ENCODE measurements at regions not wholly inside any gene's neighbourhood (a gene's known extent, or its start where the extent isn't known, plus 50 kb on each side); places are given as distances from the start of the nearest gene placed in this dataset.

GRCh38 chr14:84253326-84253725 lies 1276.6 kb upstream of the FLRT2 start:
- no peak for DNase-seq (ENCODE audit: low read depth in 4 of 6, low spot score in 6 of 6)
- no CpG with 5 or more reads among the region's 2 CpGs for WGBS (ENCODE audit: insufficient coverage)
- H3K27me3 ChIP-seq (ENCODE audit: control insufficient read depth, insufficient read depth, low read length) = no peaks in the 10 kb centered on the region
- H3K36me3 ChIP-seq (ENCODE audit: control insufficient read depth, insufficient read depth, low read length) = no peaks in the 10 kb centered on the region
- H3K27ac ChIP-seq (ENCODE audit: low read depth, low read length) = no peak overlapping the region
- H3K4me1 ChIP-seq (ENCODE audit: control insufficient read depth, insufficient read depth, low read length) = no peaks in the 10 kb centered on the region
- H3K9me3 ChIP-seq (ENCODE audit: control insufficient read depth, insufficient read depth, low read length) = no peaks in the 10 kb centered on the region
- H3K4me3 ChIP-seq (ENCODE audit: low read depth, low read length) = no peak overlapping the region

GRCh38 chr14:84254290-84254689 lies 1275.7 kb upstream of the FLRT2 start:
- Histone ChIP-seq H3K27ac (ENCODE audit: low read depth, low read length) (no peak overlapping the region), H3K9me3 (ENCODE audit: control insufficient read depth, insufficient read depth, low read length) (no peaks in the 10 kb centered on the region), H3K36me3 (ENCODE audit: control insufficient read depth, insufficient read depth, low read length) (no peaks in the 10 kb centered on the region), H3K4me1 (ENCODE audit: control insufficient read depth, insufficient read depth, low read length) (no peaks in the 10 kb centered on the region), H3K27me3 (ENCODE audit: control insufficient read depth, insufficient read depth, low read length) (no peaks in the 10 kb centered on the region), H3K4me3 (ENCODE audit: low read depth, low read length) (no peak overlapping the region)
- DNase-seq (ENCODE audit: low read depth in 4 of 6, low spot score in 6 of 6) = peak in 2 of 6 donors; percentile 33 to 40
- WGBS (ENCODE audit: insufficient coverage) = 0% methylated on average over 1 of the region's 4 CpGs

GRCh38 chr14:84262932-84263331 lies 1267.0 kb upstream of the FLRT2 start:
- no peaks in the 10 kb centered on the region for H3K27me3 ChIP-seq (ENCODE audit: control insufficient read depth, insufficient read depth, low read length)
- H3K4me3 ChIP-seq (ENCODE audit: low read depth, low read length) = no peak overlapping the region
- no peaks in the 10 kb centered on the region for H3K4me1 ChIP-seq (ENCODE audit: control insufficient read depth, insufficient read depth, low read length)
- DNase-seq (ENCODE audit: low read depth in 4 of 6, low spot score in 6 of 6) = no peak
- H3K9me3 ChIP-seq (ENCODE audit: control insufficient read depth, insufficient read depth, low read length) = peaks cover 1% of the 10 kb centered on the region
- H3K36me3 ChIP-seq (ENCODE audit: control insufficient read depth, insufficient read depth, low read length) = no peaks in the 10 kb centered on the region
- no peak overlapping the region for H3K27ac ChIP-seq (ENCODE audit: low read depth, low read length)

GRCh38 chr14:84272290-84272721 lies 1257.6 kb upstream of the FLRT2 start:
- H3K4me1 ChIP-seq (ENCODE audit: control insufficient read depth, insufficient read depth, low read length) = no peaks in the 10 kb centered on the region
- H3K36me3 ChIP-seq (ENCODE audit: control insufficient read depth, insufficient read depth, low read length) = no peaks in the 10 kb centered on the region
- H3K27ac ChIP-seq (ENCODE audit: low read depth, low read length) = no peak overlapping the region
- H3K27me3 ChIP-seq (ENCODE audit: control insufficient read depth, insufficient read depth, low read length) = no peaks in the 10 kb centered on the region
- no peaks in the 10 kb centered on the region for H3K9me3 ChIP-seq (ENCODE audit: control insufficient read depth, insufficient read depth, low read length)
- no peak overlapping the region for H3K4me3 ChIP-seq (ENCODE audit: low read depth, low read length)
- no CpG with 5 or more reads among the region's 2 CpGs for WGBS (ENCODE audit: insufficient coverage)
- no peak for DNase-seq (ENCODE audit: low read depth in 4 of 6, low spot score in 6 of 6)

- no peak for DNase-seq (ENCODE audit: low read depth in 4 of 6, low spot score in 6 of 6)
- no peak overlapping the region for H3K27ac ChIP-seq (ENCODE audit: low read depth, low read length)
- H3K9me3 ChIP-seq (ENCODE audit: control insufficient read depth, insufficient read depth, low read length) = no peaks in the 10 kb centered on the region
- H3K27me3 ChIP-seq (ENCODE audit: control insufficient read depth, insufficient read depth, low read length) = no peaks in the 10 kb centered on the region
- no peaks in the 10 kb centered on the region for H3K36me3 ChIP-seq (ENCODE audit: control insufficient read depth, insufficient read depth, low read length)
- H3K4me1 ChIP-seq (ENCODE audit: control insufficient read depth, insufficient read depth, low read length) = no peaks in the 10 kb centered on the region
- 50% methylated on average over 1 of the region's 3 CpGs for WGBS (ENCODE audit: insufficient coverage)
- H3K4me3 ChIP-seq (ENCODE audit: low read depth, low read length) = no peak overlapping the region
These were observed 1256.8 kb upstream of the FLRT2 start for GRCh38 chr14:84273181-84273580.

GRCh38 chr14:84282618-84283017 lies 1247.3 kb upstream of the FLRT2 start:
- H3K27me3 ChIP-seq (ENCODE audit: control insufficient read depth, insufficient read depth, low read length) = no peaks in the 10 kb centered on the region
- no CpG with 5 or more reads among the region's 2 CpGs for WGBS (ENCODE audit: insufficient coverage)

GRCh38 chr14:84288781-84289180 lies 1241.2 kb upstream of the FLRT2 start:
- no CpG with 5 or more reads among the region's 2 CpGs for WGBS (ENCODE audit: insufficient coverage)
- no peaks in the 10 kb centered on the region for H3K27me3 ChIP-seq (ENCODE audit: control insufficient read depth, insufficient read depth, low read length)
- no peak overlapping the region for H3K27ac ChIP-seq (ENCODE audit: low read depth, low read length)
- no peak for DNase-seq (ENCODE audit: low read depth in 4 of 6, low spot score in 6 of 6)
- H3K36me3 ChIP-seq (ENCODE audit: control insufficient read depth, insufficient read depth, low read length) = no peaks in the 10 kb centered on the region
- H3K4me3 ChIP-seq (ENCODE audit: low read depth, low read length) = no peak overlapping the region
- no peaks in the 10 kb centered on the region for H3K4me1 ChIP-seq (ENCODE audit: control insufficient read depth, insufficient read depth, low read length)
- no peaks in the 10 kb centered on the region for H3K9me3 ChIP-seq (ENCODE audit: control insufficient read depth, insufficient read depth, low read length)

More at GRCh38 chr14:84282618-84283017, 1247.3 kb upstream of the FLRT2 start:
- no peak for DNase-seq (ENCODE audit: low read depth in 4 of 6, low spot score in 6 of 6)
- Histone ChIP-seq H3K36me3 (ENCODE audit: control insufficient read depth, insufficient read depth, low read length) (no peaks in the 10 kb centered on the region), H3K9me3 (ENCODE audit: control insufficient read depth, insufficient read depth, low read length) (no peaks in the 10 kb centered on the region), H3K27ac (ENCODE audit: low read depth, low read length) (no peak overlapping the region), H3K4me1 (ENCODE audit: control insufficient read depth, insufficient read depth, low read length) (no peaks in the 10 kb centered on the region), H3K4me3 (ENCODE audit: low read depth, low read length) (no peak overlapping the region)

GRCh38 chr14:84298663-84299195 lies 1231.2 kb upstream of the FLRT2 start:
- no peaks in the 10 kb centered on the region for H3K4me1 ChIP-seq (ENCODE audit: control insufficient read depth, insufficient read depth, low read length)
- H3K27me3 ChIP-seq (ENCODE audit: control insufficient read depth, insufficient read depth, low read length) = no peaks in the 10 kb centered on the region
- peak in 1 of 6 donors; percentile 22 for DNase-seq (ENCODE audit: low read depth in 4 of 6, low spot score in 6 of 6)
- H3K36me3 ChIP-seq (ENCODE audit: control insufficient read depth, insufficient read depth, low read length) = no peaks in the 10 kb centered on the region
- no peak overlapping the region for H3K27ac ChIP-seq (ENCODE audit: low read depth, low read length)
- 46% methylated on average over 1 of the region's 1 CpG for WGBS (ENCODE audit: insufficient coverage)
- H3K9me3 ChIP-seq (ENCODE audit: control insufficient read depth, insufficient read depth, low read length) = no peaks in the 10 kb centered on the region
- no peak overlapping the region for H3K4me3 ChIP-seq (ENCODE audit: low read depth, low read length)

- Histone ChIP-seq H3K27me3 (ENCODE audit: control insufficient read depth, insufficient read depth, low read length) (no peaks in the 10 kb centered on the region), H3K36me3 (ENCODE audit: control insufficient read depth, insufficient read depth, low read length) (no peaks in the 10 kb centered on the region), H3K4me3 (ENCODE audit: low read depth, low read length) (no peak overlapping the region), H3K27ac (ENCODE audit: low read depth, low read length) (no peak overlapping the region), H3K4me1 (ENCODE audit: control insufficient read depth, insufficient read depth, low read length) (no peaks in the 10 kb centered on the region), H3K9me3 (ENCODE audit: control insufficient read depth, insufficient read depth, low read length) (peaks cover 2% of the 10 kb centered on the region)
- 96% methylated on average over 6 of the region's 7 CpGs for WGBS (ENCODE audit: insufficient coverage)
- no peak for DNase-seq (ENCODE audit: low read depth in 4 of 6, low spot score in 6 of 6)
These were observed 1226.8 kb upstream of the FLRT2 start for GRCh38 chr14:84303140-84303539.

GRCh38 chr14:84312551-84312950 lies 1217.4 kb upstream of the FLRT2 start:
- H3K36me3 ChIP-seq (ENCODE audit: control insufficient read depth, insufficient read depth, low read length) = no peaks in the 10 kb centered on the region
- WGBS (ENCODE audit: insufficient coverage) = no CpG with 5 or more reads among the region's 4 CpGs
- no peak for DNase-seq (ENCODE audit: low read depth in 4 of 6, low spot score in 6 of 6)
- H3K4me3 ChIP-seq (ENCODE audit: low read depth, low read length) = no peak overlapping the region
- no peaks in the 10 kb centered on the region for H3K4me1 ChIP-seq (ENCODE audit: control insufficient read depth, insufficient read depth, low read length)
- no peak overlapping the region for H3K27ac ChIP-seq (ENCODE audit: low read depth, low read length)
- H3K27me3 ChIP-seq (ENCODE audit: control insufficient read depth, insufficient read depth, low read length) = no peaks in the 10 kb centered on the region
- H3K9me3 ChIP-seq (ENCODE audit: control insufficient read depth, insufficient read depth, low read length) = peaks cover 3% of the 10 kb centered on the region
